Heart right ventricle (tissue), 16 donors: ENCODE measurements at regions not wholly inside any gene's neighbourhood (a gene's known extent, or its start where the extent isn't known, plus 50 kb on each side); places are given as distances from the start of the nearest gene placed in this dataset.
A peak's percentile ranks its signal among the peaks of the same experiment; 100 is the strongest.

Source experiments
- ATAC-seq, 8 donors: fragments of 200-7000 bp; cut with Tn5 transposase; one replicate each; pipeline ENCODE4 v1.9.1; 2020; ENCODE audit warnings: mild to moderate bottlenecking in 8 of 8, moderate library complexity in 8 of 8, moderate number of reproducible peaks in 1 of 8
- DNase-seq, 2 donors: peaks; one replicate each; pipeline ENCODE4 v3.0.0-alpha.2; 2020
- H3K27ac ChIP-seq, 10 donors: fragments of 200-600 bp; sonication (generic) in 2 of 10; one replicate each; pipeline versions ENCODE4 v1.5.0 to v1.8.0; 2020 to 2022; ENCODE audit warnings: mild to moderate bottlenecking in 3 of 10
- H3K27me3 ChIP-seq, 7 donors: fragments of 200-600 bp; one replicate each; pipeline ENCODE4 v1.8.0; 2021 to 2022; ENCODE audit warnings: mild to moderate bottlenecking in 2 of 7
- H3K36me3 ChIP-seq, 9 donors: fragments of 200-600 bp; sonication (generic) in 1 of 9; one replicate each; pipeline versions ENCODE4 v1.5.0 to v1.8.0; 2020 to 2022; ENCODE audit warnings: mild to moderate bottlenecking in 2 of 9
- H3K4me1 ChIP-seq, 9 donors: fragments of 200-600 bp; sonication (generic) in 1 of 9; one replicate each; pipeline versions ENCODE4 v1.5.0 to v1.8.0; 2020 to 2022; ENCODE audit warnings: mild to moderate bottlenecking in 4 of 9
- H3K4me3 ChIP-seq, 10 donors: fragments of 200-600 bp; sonication (generic) in 2 of 10; one replicate each; pipeline versions ENCODE4 v1.5.0 to v1.8.0; 2020 to 2022; ENCODE audit warnings: mild to moderate bottlenecking in 7 of 10, moderate library complexity in 2 of 10
- H3K9me3 ChIP-seq, 11 donors: fragments of 200-600 bp in 10 of 11; sonication (generic) in 2 of 11; one replicate each; pipeline versions ENCODE4 v1.5.0 to v1.8.0; 2013 to 2022; ENCODE audit warnings: mild to moderate bottlenecking in 2 of 11, control low read depth in 1 of 11, moderate library complexity in 1 of 11
- WGBS, 2 donors: extraction: QIAGEN DNeasy Blood & Tissue Kit; methylation state at CpG; one replicate each; pipeline ENCODE4 v1.1.7; 2013; ENCODE audit warnings: inconsistent platforms in 1 of 2; 5-methylcytosine and 5-hydroxymethylcytosine counted together
- intact Hi-C, 10 donors: fragments of 100-400 bp; cut with DNase I; formaldehyde crosslinking; loops; one replicate each; pipeline versions ENCODE4 v1.11.1 to v1.14.2; 2022
- TF ChIP-seq, protein P1 (sequence below), 9 donors: fragments of 200-600 bp; sonication (generic) in 2 of 9; IDR thresholded peaks; one replicate each; pipeline versions ENCODE4 v1.5.0 to v1.8.0; 2021 to 2022; ENCODE audit warnings: antibody characterized with exemption in 9 of 9, mild to moderate bottlenecking in 5 of 9, moderate library complexity in 1 of 9
- donor health status: Arrhythmogenic right ventricular cardiomyopathy.
- donor health status: ischemic (EF 13 %, LVEDD 7.1; RV severe dilation, severe dysfunction).
- donor health status: healthy with polysubstance abuse.
- donor health status: DM: no; HTN: yes; CAD: no.
- donor health status: DM: no; HTN: no; CAD: no.
- donor health status: ischemic (EF 25% LVEDD 6.9; RV normal size, moderate dysfunction).
- donor health status: ischemic (EF 25% LVEDD 5.7; RV mildly dilated, moderate dysfunction).
- donor health status: healthy.
- donor health status: DM: yes; HTN: yes; CAD: no.
- donor health status: Ischemic cardiomyopathy.
- donor health status: ischemic (EF 35%, LVEDD 5.7; RV mildly dilated, moderate dysfunction).
- donor health status: nonischemic (EF 11% LVEDD 7.7; RV severe dilation, severe dysfunction).
- donor health status: DM: yes; HTN: yes; CAD: no.
- donor health status: PGD.
- donor health status: ischemic (EF 29% LVEDD 5.4; RV normal size, mild dysfunction).
- donor health status: nonischemic (EF 23%, LVEDD 6.1; RV moderate dilation, normal function).

DNA sequence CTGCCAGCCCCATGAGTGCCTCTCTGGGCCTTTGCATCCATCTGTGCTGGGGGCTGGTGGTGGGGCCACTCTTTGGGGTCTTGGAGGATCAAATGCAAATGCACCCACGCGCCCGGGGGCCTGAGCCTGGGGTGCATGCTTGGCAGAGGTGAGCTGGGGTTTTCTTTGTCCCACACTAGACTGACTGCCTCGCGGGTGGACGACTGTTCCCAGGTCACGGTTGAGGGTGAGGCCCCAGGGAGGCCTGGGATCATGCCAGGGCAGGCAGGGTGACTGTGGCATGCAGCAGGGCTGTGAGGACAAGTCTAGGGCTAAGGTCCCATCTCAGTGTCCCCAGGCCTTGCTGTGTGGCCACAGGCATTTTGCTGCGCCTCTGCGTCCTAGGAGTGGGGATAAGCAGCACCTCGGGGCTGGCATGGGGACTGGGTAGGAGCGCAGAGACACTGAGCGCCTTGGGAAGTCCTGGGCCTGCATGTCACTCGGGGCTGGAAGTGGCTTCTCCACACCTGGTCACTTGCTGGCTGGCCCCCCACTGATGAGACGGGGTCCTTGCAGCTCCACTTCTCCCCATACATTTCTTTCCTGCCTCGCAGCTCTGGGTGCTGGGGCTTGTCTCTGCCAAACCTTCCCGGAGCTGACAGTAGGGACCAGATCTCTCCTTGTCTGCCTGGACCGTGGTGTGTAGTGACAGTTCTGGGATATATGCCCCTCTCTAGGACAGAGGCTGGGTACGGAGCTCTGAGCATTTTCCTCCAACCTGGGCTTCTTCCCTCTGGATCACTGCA, 133.1 kb downstream of the CTTN start:
- intact Hi-C loops: no loop called here
- Histone ChIP-seq H3K27me3 (peaks cover 0 to 4% (median 0%) of the 10 kb centered on the region in 7 donors), H3K4me3 (no peak overlapping the region), H3K9me3 (no peaks in the 10 kb centered on the region), H3K4me1 (no peaks in the 10 kb centered on the region), H3K36me3 (no peaks in the 10 kb centered on the region), H3K27ac (no peak overlapping the region)
- ATAC-seq (no peak), DNase-seq (no peak)
- WGBS, 2 donors: 81 to 84% methylated on average over 18 of the region's 18 CpGs
- TF ChIP-seq, protein P1, sequence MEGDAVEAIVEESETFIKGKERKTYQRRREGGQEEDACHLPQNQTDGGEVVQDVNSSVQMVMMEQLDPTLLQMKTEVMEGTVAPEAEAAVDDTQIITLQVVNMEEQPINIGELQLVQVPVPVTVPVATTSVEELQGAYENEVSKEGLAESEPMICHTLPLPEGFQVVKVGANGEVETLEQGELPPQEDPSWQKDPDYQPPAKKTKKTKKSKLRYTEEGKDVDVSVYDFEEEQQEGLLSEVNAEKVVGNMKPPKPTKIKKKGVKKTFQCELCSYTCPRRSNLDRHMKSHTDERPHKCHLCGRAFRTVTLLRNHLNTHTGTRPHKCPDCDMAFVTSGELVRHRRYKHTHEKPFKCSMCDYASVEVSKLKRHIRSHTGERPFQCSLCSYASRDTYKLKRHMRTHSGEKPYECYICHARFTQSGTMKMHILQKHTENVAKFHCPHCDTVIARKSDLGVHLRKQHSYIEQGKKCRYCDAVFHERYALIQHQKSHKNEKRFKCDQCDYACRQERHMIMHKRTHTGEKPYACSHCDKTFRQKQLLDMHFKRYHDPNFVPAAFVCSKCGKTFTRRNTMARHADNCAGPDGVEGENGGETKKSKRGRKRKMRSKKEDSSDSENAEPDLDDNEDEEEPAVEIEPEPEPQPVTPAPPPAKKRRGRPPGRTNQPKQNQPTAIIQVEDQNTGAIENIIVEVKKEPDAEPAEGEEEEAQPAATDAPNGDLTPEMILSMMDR (IDR thresholded peaks at IDR 0.05): no peak

DNA sequence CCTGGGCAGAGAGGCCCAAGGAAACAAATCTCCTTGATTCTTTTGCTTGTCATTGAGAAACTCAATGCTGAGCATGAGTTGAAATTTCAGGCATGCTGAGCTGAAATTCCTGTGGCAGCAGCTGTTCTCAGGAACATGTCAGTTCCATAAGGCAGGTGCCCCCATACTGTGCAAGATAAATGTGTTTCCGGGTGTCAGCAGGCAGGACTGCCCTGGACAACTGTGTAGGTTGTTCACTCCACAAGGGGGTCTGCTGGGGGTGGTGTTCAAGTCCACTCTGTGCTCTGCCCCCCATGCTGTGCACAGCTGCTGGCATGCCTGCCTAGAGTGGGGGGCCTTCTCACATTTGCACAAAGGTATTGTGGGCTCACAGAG, 133.7 kb downstream of the CTTN start:
- WGBS, 2 donors: 65 to 69% methylated on average over 1 of the region's 1 CpG
- H3K4me1 ChIP-seq: no peaks in the 10 kb centered on the region
- no peak for DNase-seq
- no peak overlapping the region for H3K27ac ChIP-seq
- intact Hi-C loops: no loop called here
- no peaks in the 10 kb centered on the region for H3K9me3 ChIP-seq
- H3K36me3 ChIP-seq: no peaks in the 10 kb centered on the region
- TF ChIP-seq, protein P1 (IDR thresholded peaks at IDR 0.05): no peak
- no peak overlapping the region for H3K4me3 ChIP-seq
- peaks cover 0 to 4% (median 0%) of the 10 kb centered on the region in 7 donors for H3K27me3 ChIP-seq
- ATAC-seq: no peak

GRCh38 chr11:70532731-70533130, 134.4 kb downstream of the CTTN start:
- no peak overlapping the region for H3K4me3 ChIP-seq
- no peaks in the 10 kb centered on the region for H3K4me1 ChIP-seq
- no peak overlapping the region for H3K27ac ChIP-seq
- no peak for ATAC-seq
- peaks cover 0 to under 1% (median 0%) of the 10 kb centered on the region in 7 donors for H3K27me3 ChIP-seq
- TF ChIP-seq, protein P1 (IDR thresholded peaks at IDR 0.05): no peak
- no peaks in the 10 kb centered on the region for H3K36me3 ChIP-seq
- 69% methylated on average over 15 of the region's 15 CpGs for WGBS, 2 donors
- intact Hi-C loops: no loop called here
- no peak for DNase-seq
- H3K9me3 ChIP-seq: no peaks in the 10 kb centered on the region

DNA sequence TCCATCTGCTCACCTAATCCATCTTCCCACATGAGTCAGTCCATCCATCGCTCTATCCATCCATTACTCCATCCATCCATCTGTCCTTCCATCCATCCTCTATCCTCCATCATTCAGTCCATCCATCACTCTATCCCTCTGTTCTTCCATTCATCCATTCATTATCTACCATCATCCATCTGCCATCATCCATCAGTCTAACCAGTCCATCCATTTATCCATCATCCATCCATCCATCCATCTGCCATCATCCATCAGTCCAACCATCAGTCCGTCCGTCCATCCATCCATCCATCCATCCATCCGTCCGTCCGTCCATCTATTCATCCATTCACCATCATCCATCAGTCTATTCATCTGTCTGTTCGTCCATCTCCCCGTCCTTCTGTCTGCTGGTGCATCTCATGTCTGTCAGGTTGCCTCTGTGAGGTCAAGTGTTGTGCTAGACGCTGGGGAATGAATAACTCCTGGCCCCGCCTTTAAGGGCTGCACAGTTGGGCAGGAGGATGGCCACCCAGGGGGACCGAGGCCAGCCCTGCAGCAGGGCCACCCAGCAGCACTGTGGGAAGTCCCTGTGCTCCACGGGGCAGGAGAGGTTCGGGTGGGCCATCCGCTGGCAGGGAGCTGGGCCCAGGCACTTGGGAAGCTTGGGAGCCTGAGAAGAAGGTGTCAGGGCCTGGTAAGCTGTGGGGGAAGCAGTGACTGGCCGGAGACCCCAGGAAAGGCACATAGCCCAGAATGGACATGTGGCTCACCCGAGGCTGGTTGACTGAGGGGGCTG, 137.1 kb downstream of the CTTN start:
- H3K4me1 ChIP-seq: no peaks in the 10 kb centered on the region
- peak in 1 of 8 donors; percentile 12 for ATAC-seq
- DNase-seq: no peak
- H3K27me3 ChIP-seq: no peaks in the 10 kb centered on the region
- WGBS, 2 donors: 88 to 89% methylated on average over 16 of the region's 16 CpGs
- intact Hi-C loops: no loop called here
- H3K4me3 ChIP-seq: no peak overlapping the region
- no peak overlapping the region for H3K27ac ChIP-seq
- no peaks in the 10 kb centered on the region for H3K9me3 ChIP-seq
- TF ChIP-seq, protein P1 (IDR thresholded peaks at IDR 0.05): no peak
- H3K36me3 ChIP-seq: no peaks in the 10 kb centered on the region
